NCI-H2171 (cell line): ENCODE measurements at regions not wholly inside any gene's neighbourhood (a gene's known extent, or its start where the extent isn't known, plus 50 kb on each side); places are given as distances from the start of the nearest gene placed in this dataset.
A peak's percentile ranks its signal among the peaks of the same experiment; 100 is the strongest.
"Not testable (repeated sequence)": the region's sequence is repeated elsewhere in the genome, so short reads cannot be mapped to it uniquely, and the experiment has no call there.

ENCODE experiments used
- DNase-seq: peaks from one replicate; lab custom pipeline; 2025; lab: John Stamatoyannopoulos, UW

DNA sequence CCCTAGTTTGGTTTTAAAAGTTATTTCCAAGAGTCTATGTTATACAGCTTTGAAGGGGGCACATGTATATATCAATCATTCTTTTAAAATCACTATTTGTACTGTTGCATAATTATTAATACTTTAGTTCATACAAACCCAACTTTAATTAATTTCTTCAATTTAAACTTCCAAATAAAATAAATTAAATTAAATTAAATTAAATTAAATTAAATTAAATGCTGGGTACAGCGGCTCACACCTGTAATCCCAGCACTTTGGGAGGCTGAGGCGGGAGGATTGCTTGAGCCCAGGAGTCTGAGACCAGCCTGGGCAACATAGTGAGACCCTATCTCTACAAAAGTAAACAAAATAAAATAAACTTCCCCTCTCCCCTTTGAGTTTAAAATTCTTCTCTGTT, 98.9 kb upstream of the MYO10 start:
- not testable (repeated sequence) for DNase-seq

- DNase-seq = no peak
Observed at GRCh38 chr5:17037751-17038150, 101.7 kb upstream of the MYO10 start.

- DNase-seq = no peak
Observed at GRCh38 chr5:17039170-17039569, 103.1 kb upstream of the MYO10 start.

GRCh38 chr5:17042041-17042440, 106.0 kb upstream of the MYO10 start:
- no peak for DNase-seq

DNA sequence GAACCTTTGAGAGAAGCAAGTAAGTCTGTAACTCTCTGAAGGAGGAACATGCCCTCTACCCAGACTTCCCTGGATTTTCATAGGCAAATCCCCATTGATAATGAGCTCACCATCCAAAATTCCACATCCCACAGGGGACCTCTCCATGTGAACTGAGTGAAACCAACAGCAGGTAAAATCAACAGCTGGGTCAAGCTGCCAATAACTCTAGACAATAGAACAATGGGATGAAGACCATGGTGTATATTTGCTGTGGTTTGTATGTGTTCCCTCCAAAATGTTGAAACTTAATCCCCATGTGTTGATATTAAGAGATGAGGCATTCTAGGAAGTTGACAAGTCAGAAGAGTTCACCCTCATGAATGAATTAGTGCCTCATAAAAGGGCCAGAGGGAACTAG, 110.2 kb upstream of the MYO10 start:
- DNase-seq = no peak

DNA sequence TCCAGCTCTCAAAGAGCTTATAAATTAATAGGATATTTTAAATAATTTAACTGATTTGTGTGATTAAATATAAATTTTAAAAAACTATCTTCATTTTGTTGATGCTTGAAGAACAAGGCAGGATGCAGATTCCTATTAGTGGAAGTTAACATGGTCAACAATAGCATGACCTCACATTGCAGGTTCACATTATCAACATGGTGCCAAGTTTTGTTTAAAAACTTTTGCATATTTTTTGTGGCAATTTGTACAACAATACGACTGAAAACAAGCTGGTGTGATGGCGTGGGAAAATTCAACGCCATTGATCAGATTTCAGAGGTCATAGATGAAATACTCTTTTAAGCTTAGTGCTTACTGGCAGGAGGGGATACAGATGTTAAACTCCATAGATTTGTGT, 114.1 kb upstream of the MYO10 start:
- DNase-seq = no peak

GRCh38 chr5:17054911-17055310, 118.8 kb upstream of the MYO10 start:
- no peak for DNase-seq

GRCh38 chr5:17056141-17056631, 120.1 kb upstream of the MYO10 start:
- peak; percentile 18 for DNase-seq

DNA sequence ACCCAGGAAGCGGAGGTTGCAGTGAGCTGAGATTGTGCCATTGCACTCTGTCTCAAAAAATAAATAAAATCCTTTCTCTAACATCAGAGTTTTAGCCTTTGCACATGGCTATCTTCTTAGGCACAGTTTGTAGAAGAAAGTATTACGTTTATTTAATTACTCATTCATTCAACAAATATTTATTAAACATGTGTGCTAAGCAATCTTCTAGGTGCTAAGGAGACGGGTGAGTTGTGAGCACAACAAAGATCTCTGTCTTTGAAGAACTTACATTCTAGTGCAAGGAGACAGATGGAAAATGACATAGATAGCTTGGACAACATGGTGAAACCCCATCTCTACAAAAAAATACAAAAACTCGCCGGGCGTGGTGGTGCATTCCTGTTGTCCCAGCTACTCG, 122.3 kb upstream of the MYO10 start:
- DNase-seq = no peak

- DNase-seq = no peak
Observed at GRCh38 chr5:17061973-17062470, 125.9 kb upstream of the MYO10 start.

DNA sequence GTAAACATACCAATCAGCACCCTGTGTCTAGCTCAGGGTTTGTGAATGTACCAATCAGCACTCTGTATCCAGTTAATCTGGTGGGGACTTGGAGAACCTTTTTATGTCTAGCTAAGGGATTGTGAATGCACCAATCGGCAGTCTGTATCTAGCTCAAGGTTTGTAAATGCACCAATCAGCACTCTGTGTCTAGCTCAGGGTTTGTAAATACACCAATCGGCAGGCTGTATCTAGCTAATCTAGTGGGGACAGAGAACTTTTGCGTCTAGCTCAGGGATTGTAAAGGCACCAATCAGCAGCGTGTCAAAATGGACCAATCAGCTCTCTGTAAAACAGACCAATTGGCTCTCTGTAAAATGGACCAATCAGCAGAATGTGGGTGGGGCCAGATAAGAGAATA, 126.7 kb upstream of the MYO10 start:
- DNase-seq = not testable (repeated sequence)

DNA sequence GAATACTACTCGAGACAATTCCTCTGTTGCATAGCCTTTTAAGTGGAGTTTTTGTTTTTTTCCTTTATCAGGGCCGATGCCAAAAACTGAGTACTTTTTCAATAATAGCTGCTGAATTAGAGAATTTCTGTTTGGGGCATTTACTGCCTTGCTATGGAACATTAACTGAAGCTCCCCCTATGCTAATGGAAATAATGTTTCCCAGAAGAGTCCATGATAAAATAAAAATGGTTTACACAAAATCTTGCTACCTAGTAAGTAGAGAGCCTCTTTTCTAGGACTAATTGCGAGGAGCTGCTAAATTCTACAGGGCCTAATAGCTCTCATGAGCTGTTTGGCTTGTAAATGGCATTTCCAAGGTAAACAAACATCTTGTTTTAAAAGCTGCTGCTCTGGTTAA, 128.2 kb upstream of the MYO10 start:
- DNase-seq = no peak

DNA sequence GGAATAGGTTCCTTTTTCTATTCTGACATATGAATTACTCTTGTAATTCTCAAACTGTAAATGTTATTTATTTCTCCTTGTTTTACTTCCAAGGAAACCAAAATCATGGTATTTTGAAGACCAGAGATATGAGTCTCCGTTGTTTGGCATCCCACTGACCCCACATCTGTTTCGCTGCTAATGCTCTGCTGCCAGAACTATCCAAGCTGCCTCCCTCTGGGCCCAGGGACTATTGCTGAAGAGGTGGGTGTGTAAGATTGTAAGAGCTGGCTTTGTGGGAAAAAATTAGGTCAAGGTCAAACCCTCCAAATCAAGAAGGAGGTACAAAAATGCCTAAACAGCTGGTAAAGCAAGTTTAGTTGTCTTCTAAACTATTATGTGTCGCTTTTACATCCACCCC, 129.4 kb upstream of the MYO10 start:
- DNase-seq = no peak

- not testable (repeated sequence) for DNase-seq
Observed at GRCh38 chr5:17066026-17066425, 129.9 kb upstream of the MYO10 start.

DNA sequence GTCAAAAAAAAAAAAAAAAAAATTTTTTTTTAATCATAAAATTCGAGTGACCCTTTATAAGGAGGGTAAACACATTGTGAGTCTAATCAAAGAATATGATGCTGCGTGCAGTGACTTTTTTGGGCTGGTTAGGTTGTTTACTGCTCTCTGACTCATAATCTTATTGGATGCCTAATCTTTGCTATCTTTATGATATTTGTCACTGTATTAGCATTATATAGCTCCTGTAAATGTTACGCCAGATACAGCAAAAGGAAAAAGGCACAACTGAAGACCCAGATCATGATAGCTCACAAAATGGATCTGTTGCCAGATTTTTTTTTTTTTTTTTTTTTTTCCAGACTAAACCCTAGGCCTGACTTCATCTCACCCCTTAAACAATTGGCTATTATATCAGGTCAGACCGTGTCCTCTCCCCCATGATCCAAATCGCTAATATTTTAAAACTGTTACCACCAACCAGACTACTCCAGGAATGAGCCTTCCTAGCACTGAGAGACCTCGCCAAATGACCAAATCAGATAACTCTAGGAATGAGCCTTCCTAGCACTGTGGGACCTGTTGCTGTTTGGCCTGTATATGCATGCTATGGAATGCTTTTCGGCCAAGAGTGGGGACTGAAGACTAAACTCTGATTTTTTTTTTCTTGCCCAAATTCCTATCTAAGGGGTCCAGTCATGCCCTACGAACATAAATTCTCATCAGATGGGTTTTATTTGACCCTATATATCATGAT, 131.7 kb upstream of the MYO10 start:
- DNase-seq = no peak

DNA sequence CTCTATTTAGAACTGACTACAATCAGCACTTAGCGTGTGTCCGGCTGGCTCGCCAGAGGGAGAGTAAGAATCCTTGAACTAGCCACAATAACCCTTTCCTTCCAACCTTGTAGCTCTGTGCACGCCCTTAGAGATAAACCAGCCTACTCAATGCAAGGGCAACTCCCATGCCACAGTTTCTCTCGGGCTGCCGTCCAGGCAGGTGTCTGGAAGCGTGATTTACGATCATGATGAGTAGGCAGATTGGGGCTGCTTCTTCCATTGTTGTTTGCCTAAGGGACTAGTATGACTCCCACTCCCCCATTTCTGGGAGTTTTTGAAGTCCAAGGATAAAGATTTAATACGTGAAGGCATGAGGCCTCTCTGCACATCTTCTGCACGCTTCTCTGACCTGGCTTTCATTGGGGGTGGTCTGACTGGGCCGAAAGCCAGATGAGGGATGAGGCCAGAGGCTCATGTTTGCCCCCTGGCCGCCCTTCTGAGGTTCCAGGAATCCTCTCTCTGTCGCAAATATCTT, 134.0 kb upstream of the MYO10 start:
- DNase-seq = peak; percentile 6

DNA sequence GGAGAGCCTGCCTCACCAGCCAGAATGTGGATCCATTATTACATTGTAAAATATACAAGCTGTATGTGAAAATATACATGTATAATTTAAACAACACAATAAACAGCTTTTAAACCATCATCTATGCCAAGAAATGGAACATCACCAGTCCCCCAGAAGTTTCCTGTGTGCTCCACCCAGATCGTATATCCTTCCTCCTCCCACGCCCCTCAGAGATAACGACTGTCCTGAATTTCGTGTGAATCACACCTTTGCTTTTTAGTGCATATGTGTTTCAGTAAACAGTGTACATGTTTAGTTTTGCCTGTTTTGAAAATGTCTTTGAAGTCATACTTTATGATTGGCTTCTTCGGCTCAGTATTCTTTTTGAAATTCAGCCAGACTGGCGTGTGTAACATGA, 134.6 kb upstream of the MYO10 start:
- no peak for DNase-seq

- no peak for DNase-seq
Observed at GRCh38 chr5:17075236-17075635, 139.1 kb upstream of the MYO10 start.

- no peak for DNase-seq
Observed at GRCh38 chr5:17076272-17076671, 140.2 kb upstream of the MYO10 start.

GRCh38 chr5:17077440-17078233, 139.8 kb upstream of the BASP1 start:
- DNase-seq = no peak

GRCh38 chr5:17079562-17079961, 137.9 kb upstream of the BASP1 start:
- no peak for DNase-seq

GRCh38 chr5:17080361-17080760, 137.1 kb upstream of the BASP1 start:
- no peak for DNase-seq

DNA sequence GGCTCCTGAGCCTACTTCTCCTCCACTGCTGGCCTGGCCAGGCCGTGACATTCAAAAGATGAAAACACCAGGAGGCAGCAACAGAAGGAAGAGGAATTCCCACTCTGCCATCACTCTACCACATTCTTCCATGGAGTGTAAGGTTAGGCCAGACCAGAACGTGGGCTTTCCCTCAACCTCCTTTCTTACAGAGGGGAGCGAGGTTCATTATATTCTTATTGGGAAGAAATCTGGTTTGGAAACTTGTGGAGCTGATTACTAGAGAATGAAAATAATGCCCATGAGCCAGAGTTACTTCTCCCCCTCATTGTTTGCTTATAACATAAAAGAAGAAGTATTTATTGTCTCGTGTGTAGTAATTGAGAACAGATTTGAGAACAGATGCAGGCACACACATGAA, 136.3 kb upstream of the BASP1 start:
- DNase-seq = no peak
